ENCODE measurements at regions not wholly inside any gene's neighbourhood (a gene's known extent, or its start where the extent isn't known, plus 50 kb on each side); places are given as distances from the start of the nearest gene placed in this dataset.

- TF ChIP-seq REST (IDR thresholded peaks at IDR 0.05; ENCODE audit: low read depth) (no peak), EZH2phosphoT487 (IDR thresholded peaks at IDR 0.05; ENCODE audit: borderline replicate concordance) (no peak), CBX3 (IDR thresholded peaks at IDR 0.05; ENCODE audit: low read depth) (no peak), CEBPB (IDR thresholded peaks at IDR 0.05; ENCODE audit: low read depth) (no peak), POLR2AphosphoS5 (IDR thresholded peaks at IDR 0.05; ENCODE audit: low read depth, low read length) (no peak), YY1 (IDR thresholded peaks at IDR 0.05; ENCODE audit: extremely low read depth, insufficient replicate concordance, low read depth, low read length) (no peak), JUND (IDR thresholded peaks at IDR 0.05) (no peak)
Measured at GRCh38 chr15:70240820-70241430, 143.2 kb upstream of the TLE3 start (continued).

- intact Hi-C loops (cut with micrococcal nuclease), result no loop called here
- H3K4me2 ChIP-seq (ENCODE audit: low read length), result no peak overlapping the region
- H3K9me3 ChIP-seq (ENCODE audit: control insufficient read depth in 1 of 2, insufficient read depth in 1 of 2, low read depth in 1 of 2, low read length in 2 of 2), result no peaks in the 10 kb centered on the region
- no peak overlapping the region for H3K4me3 ChIP-seq (replicated peaks in 1 of 2; ENCODE audit: low read depth in 1 of 2, low read length in 2 of 2)
- H3K27me3 ChIP-seq (ENCODE audit: insufficient read depth, low read length), result no peaks in the 10 kb centered on the region
- ChIA-PET POLR2A (no interaction called here), CTCF (no interaction called here), RAD21 (ENCODE audit: low non-redundant PET in 1 of 2, low total read pairs in 2 of 2, uncharacterized antibody in 2 of 2, unreplicated experiment in 2 of 2) (no interaction called here)
- H3K27ac ChIP-seq (ENCODE audit: low read depth, low read length), result no peak overlapping the region
- TF ChIP-seq ZFX (IDR thresholded peaks at IDR 0.05) (no peak), CEBPB (IDR thresholded peaks at IDR 0.05; ENCODE audit: low read depth) (no peak), JUND (IDR thresholded peaks at IDR 0.05) (no peak), POLR2A (IDR thresholded peaks at IDR 0.05; ENCODE audit: borderline replicate concordance, extremely low read depth, insufficient read depth, insufficient read length) (no peak), SIN3A (IDR thresholded peaks at IDR 0.05; ENCODE audit: low read depth) (no peak)
- no TSS peak for BruUV-seq (replicated peaks)
- ATAC-seq (no peak), DNase-seq (ENCODE audit: low read depth, low spot score) (no peak)
- no peaks in the 10 kb centered on the region for H3K36me3 ChIP-seq (ENCODE audit: control insufficient read depth in 1 of 2, insufficient read depth in 2 of 2, low read length in 2 of 2)
- H3K4me1 ChIP-seq (ENCODE audit: control insufficient read depth in 1 of 2, insufficient read depth in 2 of 2, low read length in 2 of 2), result peaks cover 0 to 7% of the 10 kb centered on the region in 2 experiments; a peak in 1 of 4 replicates
- no peak overlapping the region for H3K9ac ChIP-seq (ENCODE audit: low read length)
- no peaks in the 10 kb centered on the region for H4K20me1 ChIP-seq (ENCODE audit: insufficient read depth)
- no peaks in the 10 kb centered on the region for H3K79me2 ChIP-seq (ENCODE audit: insufficient read depth, low read length)
- no peak overlapping the region for H2AFZ ChIP-seq (ENCODE audit: low read depth, low read length, poor library complexity, severe bottlenecking)
- no peaks in the 10 kb centered on the region for H3K9me2 ChIP-seq (ENCODE audit: insufficient read depth)
Measured at GRCh38 chr15:70240082-70240481, 142.4 kb upstream of the TLE3 start.
